ES-I3 (cell line): ENCODE measurements at regions not wholly inside any gene's neighbourhood (a gene's known extent, or its start where the extent isn't known, plus 50 kb on each side); places are given as distances from the start of the nearest gene placed in this dataset.

Source experiments
- H3K36me3 ChIP-seq: 2 replicates; pipeline ENCODE4 v1.6.1; 2013; ENCODE audit warnings: mild to moderate bottlenecking, low read length, control low read depth, moderate library complexity; ENCODE audit not compliant: insufficient read depth
- H3K4me1 ChIP-seq: 2 replicates; pipeline ENCODE4 v1.6.1; 2013; ENCODE audit warnings: mild to moderate bottlenecking, control low read depth, low read length; ENCODE audit not compliant: insufficient read depth
- H3K9ac ChIP-seq: 2 replicates; pipeline ENCODE4 v1.6.1; 2013; ENCODE audit warnings: low read depth, mild to moderate bottlenecking, low read length, moderate library complexity
- H3K9me3 ChIP-seq: 2 replicates; pipeline ENCODE4 v1.6.1; 2013; ENCODE audit warnings: mild to moderate bottlenecking, low read length, moderate library complexity; ENCODE audit not compliant: control insufficient read depth, insufficient read depth

DNA sequence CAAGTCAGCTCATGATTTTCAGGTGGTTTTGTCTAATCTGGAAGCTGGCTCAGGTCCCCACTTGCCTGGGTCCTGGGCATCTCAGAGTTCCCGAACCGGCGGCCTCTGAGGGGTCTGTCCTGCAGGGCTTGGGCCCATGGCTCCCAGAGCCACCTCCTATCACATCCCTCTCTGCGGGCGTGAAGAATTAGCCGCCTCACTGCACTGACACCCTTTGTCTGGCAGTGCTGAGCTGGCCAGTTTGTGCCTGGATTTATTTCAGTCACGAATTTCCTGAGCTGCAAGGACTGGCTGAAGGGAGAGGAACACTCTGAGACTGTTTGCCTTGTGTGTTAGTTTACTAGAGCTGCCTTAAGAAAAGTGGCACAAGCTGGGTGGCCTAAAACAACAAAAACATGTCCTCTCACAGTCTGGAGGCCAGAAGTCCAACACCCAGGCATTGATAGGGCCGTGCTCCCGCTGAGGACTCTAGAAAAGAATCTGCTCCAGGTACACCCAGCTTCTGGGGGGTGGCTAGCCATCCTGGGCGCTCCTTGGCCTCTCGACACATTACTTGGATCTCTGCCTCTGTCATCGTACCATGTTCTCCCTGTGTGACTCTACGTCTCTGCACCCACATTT, 217.5 kb upstream of the DYNLRB2 start:
- Histone ChIP-seq H3K36me3 (no peaks in the 10 kb centered on the region), H3K4me1 (peaks cover 11% of the 10 kb centered on the region; the same call in 1 of the 2 replicates), H3K9me3 (no peaks in the 10 kb centered on the region), H3K9ac (no peak overlapping the region)

DNA sequence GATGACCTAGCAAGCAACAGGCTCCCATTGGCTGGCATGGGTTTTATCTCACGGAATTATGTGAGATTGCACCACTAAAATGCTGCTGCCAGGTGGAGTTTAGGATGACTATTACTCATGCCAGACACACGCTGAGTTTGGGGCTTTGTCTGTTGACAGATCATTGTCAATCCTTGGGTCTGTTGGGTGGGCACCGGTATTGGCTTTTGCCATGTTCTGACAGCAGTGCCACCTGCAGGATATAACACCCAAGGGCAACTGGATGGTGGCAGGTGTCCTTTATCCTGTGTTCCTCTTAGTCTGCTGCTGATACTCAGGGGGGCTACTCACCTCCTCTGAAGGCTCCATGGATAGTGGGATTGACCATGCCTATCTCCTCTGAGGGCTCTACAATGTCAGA, 221.6 kb upstream of the DYNLRB2 start:
- Histone ChIP-seq H3K9me3 (no peaks in the 10 kb centered on the region), H3K36me3 (no peaks in the 10 kb centered on the region)

DNA sequence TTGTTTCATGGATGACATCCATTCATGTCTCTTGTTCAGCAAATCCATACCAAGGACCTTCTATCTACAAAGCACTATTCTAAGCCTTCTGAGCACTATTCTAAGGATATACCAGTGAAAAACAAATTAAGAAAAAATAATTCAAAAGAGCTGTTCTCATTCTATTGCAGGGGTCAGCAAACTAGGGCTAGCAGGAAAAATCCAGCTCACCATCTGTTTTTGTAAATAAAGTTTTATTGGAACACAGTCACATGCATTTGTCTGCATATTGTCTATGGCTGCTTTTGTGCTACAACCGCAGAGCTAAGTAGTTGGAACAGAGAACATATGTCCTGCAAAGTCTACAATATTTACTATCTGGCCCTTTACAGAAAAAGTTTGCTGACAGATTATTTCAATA, 222.7 kb upstream of the DYNLRB2 start:
- Histone ChIP-seq H3K9me3 (no peaks in the 10 kb centered on the region), H3K36me3 (no peaks in the 10 kb centered on the region), H3K9ac (no peak overlapping the region), H3K4me1 (0 out of 2 replicates have a peak, but pooled peaks cover 4% of the 10 kb centered on the region)

More for the DNA sequence above, 221.6 kb upstream of the DYNLRB2 start:
- H3K4me1 ChIP-seq: peaks cover 8% of the 10 kb centered on the region; the same call in 1 of the 2 replicates
- H3K9ac ChIP-seq: no peak overlapping the region

DNA sequence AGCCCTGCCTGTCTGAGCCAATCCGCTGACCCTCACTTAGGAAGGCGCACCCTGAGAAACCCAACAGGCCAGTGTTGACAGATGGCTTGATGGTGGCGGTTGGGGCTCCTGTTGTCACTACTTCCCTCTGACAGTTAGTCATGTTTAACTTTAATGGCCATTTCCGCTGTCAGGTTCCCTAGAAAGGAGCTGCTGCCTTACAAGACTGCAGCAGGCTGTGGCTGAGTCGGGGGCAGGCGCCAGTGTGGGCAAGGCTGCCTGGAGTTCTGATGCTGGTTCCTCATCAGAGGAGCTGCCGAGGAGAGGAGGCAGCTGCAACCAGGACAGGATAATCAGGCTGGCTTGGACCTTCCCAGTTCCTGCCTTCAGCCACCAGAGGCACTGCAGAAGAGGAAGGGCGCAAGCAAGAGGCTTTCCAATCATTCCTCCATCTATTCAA, 223.2 kb upstream of the DYNLRB2 start:
- Histone ChIP-seq H3K9me3 (no peaks in the 10 kb centered on the region), H3K36me3 (no peaks in the 10 kb centered on the region), H3K4me1 (no peaks in the 10 kb centered on the region), H3K9ac (no peak overlapping the region)

DNA sequence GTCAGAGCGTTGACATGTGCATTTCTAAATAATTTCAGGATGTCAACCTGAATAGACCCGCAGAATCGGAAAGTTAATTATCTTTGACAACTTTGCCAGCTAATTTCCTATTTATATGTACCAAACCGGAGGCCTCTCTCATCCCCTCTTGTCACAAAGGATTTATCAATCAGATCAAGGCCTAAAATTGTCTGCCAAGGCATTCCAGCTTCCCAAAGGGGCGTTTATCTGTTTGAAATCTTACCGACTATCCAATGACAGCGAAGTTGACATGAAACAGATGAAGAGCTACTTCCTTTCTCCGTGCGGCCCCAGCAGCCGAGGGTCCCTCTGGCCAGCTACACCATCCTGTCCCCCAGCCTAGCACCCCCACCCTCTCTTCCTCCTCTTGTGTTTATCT, 223.7 kb upstream of the DYNLRB2 start:
- Histone ChIP-seq H3K4me1 (no peaks in the 10 kb centered on the region), H3K9me3 (no peaks in the 10 kb centered on the region), H3K9ac (no peak overlapping the region), H3K36me3 (no peaks in the 10 kb centered on the region)

DNA sequence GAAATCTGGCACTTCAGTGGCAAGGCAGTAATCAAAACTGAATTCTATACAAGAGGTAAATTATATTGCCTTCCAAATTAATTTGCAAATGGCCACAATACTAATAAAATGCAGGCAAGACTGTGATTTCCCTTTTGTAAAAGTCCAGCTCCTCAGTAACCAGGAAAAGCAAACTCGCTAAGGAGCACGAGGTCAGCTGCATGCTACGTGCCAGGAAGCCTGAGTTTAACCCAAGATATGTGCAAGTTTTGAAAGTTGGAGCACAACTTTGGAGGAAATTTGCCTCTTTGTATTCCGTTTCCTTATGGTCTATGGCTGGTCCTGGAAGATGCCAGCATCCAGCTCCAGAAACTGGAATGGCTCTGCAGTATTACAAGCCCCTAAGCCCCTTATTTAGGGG, 226.8 kb upstream of the DYNLRB2 start:
- H3K9ac ChIP-seq: no peak overlapping the region
- H3K4me1 ChIP-seq: no peaks in the 10 kb centered on the region
- H3K9me3 ChIP-seq: no peaks in the 10 kb centered on the region
- H3K36me3 ChIP-seq: no peaks in the 10 kb centered on the region

DNA sequence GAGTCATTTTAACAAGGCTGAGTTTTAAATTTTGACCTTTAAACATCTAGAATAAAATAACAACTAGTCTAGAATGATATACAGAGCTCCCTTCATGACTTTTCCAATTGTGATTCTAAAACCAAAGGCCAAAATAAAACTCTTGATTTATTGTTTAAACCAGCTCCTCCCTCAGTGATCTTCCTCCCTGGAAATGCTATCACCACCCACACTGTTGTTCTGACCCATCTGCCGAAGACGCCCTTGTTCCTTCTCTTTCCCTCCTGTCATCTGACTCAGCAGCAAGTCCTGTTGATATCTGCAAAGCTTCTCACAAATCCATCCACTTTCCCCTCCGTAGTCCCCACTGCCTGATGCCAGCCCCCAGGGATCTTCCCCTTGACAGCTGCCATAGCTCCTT, 231.6 kb upstream of the DYNLRB2 start:
- Histone ChIP-seq H3K9me3 (no peaks in the 10 kb centered on the region), H3K36me3 (no peaks in the 10 kb centered on the region), H3K9ac (no peak overlapping the region), H3K4me1 (peaks cover 14% of the 10 kb centered on the region)

DNA sequence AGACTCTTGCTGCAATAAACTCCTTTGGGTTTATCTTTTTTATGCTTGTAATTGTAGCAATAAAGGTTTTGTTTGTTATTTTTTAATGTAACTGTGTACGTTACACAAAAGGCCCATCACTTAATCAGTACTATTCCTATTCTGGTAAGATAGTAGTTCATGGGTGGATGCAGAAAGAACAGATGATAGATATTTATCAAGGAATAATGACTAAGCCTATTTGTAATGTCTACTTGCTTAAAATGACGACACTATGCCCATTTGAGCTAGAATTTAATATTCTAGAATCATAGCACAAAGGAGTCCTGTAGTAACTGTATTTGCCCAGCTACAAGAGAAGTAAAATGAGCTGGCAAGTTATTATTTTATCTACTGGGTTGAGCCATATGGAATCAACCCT, 235.4 kb upstream of the DYNLRB2 start:
- H3K36me3 ChIP-seq: no peaks in the 10 kb centered on the region
- H3K9ac ChIP-seq: no peak overlapping the region
- no peaks in the 10 kb centered on the region for H3K9me3 ChIP-seq
- H3K4me1 ChIP-seq: peaks cover 18% of the 10 kb centered on the region

DNA sequence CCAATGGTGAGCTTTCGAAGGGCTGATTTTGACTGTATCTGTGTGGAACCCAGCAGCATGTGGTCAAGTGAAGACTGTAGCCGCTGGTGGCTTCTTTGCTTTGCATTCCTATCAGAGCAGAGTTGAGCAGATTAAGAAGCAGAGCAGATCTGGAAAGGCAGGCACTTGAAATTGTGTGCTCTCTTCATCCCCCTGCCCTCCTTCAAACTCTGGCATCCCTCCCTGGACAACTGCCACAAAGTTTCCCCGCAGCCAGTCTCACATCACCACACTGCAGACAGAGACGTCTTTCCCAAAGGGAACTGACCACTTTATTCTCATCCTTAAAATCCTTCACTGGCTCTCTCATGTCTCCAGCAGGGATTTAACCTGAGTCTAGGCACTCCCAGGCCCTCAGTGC, 237.1 kb upstream of the DYNLRB2 start:
- Histone ChIP-seq H3K36me3 (no peaks in the 10 kb centered on the region), H3K9ac (no peak overlapping the region), H3K9me3 (no peaks in the 10 kb centered on the region), H3K4me1 (peaks cover 18% of the 10 kb centered on the region)

DNA sequence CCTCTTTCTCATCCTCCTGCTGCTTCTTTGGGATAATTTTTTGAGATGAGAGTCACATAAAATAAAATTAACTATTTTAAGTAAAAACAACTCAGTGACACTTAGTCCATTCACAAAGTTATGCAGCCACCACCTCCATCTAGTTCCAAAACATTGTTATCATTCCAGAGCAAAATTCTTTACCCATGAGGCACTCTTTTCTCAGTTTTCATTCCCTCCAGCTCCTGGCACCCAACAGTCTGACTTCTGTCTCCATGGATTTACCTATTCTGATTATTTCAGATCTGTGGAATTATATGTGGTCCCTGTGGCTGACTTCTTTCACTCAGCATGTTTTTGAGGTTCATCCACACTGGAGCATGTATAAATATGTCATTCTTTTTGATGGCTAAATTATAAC, 239.9 kb upstream of the DYNLRB2 start:
- peaks cover 8% of the 10 kb centered on the region; the same call in 1 of the 2 replicates for H3K4me1 ChIP-seq

DNA sequence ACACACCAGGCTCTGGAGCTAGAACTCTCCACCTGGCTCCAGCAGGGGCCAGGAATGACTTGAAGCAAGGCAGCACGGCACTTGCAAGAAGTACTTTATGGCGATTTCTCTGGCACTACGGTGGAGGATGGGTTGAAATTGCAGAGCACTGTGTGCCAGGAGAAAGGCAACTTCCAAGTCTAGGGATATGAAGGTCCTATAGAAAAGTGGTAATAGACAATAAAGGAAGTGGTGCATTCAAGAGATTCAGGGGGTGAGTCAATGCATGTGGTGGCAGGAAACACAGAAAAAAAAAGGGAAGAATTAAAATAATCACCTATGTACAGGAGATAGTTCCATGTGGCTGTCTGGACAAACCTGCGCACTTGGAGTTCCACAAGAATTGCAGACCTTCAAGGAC, 240.3 kb upstream of the DYNLRB2 start:
- Histone ChIP-seq H3K9ac (no peak overlapping the region), H3K9me3 (no peaks in the 10 kb centered on the region), H3K36me3 (no peaks in the 10 kb centered on the region), H3K4me1 (peaks cover 4% of the 10 kb centered on the region; the same call in 1 of the 2 replicates)

More for the DNA sequence above, 239.9 kb upstream of the DYNLRB2 start:
- Histone ChIP-seq H3K9ac (no peak overlapping the region), H3K9me3 (no peaks in the 10 kb centered on the region), H3K36me3 (no peaks in the 10 kb centered on the region)

DNA sequence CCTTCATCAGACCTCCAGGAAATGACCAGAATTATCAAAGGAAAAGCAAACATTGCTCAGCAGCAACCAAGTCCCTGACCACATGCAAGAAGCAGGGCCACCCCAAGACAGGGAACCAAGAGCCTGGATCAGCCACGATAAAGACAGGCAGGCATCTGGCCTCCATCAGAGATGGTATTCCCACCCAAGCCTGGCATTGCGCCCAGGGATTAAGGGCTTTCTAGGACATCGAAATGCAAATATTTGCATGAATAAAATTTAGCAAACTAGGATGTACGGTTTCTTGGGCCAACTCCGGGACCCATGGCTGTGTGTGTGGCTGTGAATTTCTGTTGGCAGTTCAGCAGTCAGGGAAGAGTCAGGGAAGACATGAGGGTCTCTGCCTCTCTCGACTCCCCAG, 241.4 kb upstream of the DYNLRB2 start:
- Histone ChIP-seq H3K4me1 (peaks cover 4% of the 10 kb centered on the region; the same call in 1 of the 2 replicates), H3K36me3 (no peaks in the 10 kb centered on the region), H3K9me3 (no peaks in the 10 kb centered on the region), H3K9ac (no peak overlapping the region)

DNA sequence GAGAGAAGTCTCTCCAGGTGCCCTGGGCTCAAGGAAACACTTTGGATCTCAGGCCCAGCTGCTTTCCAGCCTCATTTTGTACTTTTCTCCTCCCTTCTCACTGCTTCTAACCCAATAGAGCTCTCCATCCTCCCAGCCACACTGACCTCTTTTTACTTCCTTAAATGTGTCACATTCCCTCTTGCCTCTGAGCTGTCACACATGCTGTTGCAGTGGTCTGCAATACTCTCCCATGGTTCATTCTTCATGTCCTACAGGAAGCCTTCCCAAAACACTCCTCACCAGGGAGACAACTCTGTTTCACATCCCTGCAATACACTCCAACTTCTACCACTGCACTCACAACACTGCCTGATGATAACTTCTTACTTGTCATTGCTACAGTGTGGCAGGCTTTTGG, 242.1 kb upstream of the DYNLRB2 start:
- Histone ChIP-seq H3K9me3 (no peaks in the 10 kb centered on the region), H3K36me3 (no peaks in the 10 kb centered on the region), H3K4me1 (peaks cover 4% of the 10 kb centered on the region; the same call in 1 of the 2 replicates), H3K9ac (no peak overlapping the region)

DNA sequence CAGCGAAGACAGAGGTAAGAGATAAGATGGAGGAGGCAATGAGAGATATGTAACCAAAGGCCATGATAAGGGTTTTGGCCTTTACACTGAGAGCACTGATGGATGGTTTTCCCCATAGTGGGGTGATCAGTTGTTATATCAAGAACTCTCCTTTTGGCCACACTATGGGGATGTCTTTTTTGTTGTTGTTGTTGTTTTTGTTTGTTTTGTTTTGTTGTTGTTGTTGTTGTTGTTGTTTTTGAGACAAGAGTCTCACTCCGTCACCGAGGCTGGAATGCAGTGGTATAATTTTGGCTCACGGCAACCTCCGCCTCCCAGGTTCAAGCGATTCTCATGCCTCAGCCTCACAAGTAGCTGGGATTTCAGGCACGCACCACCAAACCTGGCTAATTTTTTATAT, 244.8 kb upstream of the DYNLRB2 start:
- Histone ChIP-seq H3K4me1 (peaks cover 3% of the 10 kb centered on the region; the same call in 1 of the 2 replicates), H3K9ac (no peak overlapping the region), H3K9me3 (no peaks in the 10 kb centered on the region), H3K36me3 (no peaks in the 10 kb centered on the region)

DNA sequence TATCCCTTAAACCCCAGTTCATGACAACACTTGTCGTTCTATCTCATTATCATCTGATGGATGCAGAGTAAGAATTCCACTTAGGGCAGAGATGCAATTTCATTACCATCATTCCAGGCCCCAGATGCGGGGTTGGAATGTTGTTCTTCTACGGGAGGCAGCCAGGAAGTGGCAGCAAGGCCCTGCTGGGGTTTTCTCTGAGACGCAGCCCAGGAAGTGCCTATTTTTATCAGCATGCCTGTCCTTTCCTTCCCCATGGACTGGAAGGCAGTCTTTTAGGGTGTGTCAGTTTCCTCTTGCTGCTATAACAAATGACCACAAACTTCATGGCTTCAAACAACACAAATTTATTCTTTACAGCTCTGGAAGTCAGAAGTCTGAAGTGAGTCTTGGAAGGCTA, 246.6 kb upstream of the DYNLRB2 start:
- no peaks in the 10 kb centered on the region for H3K36me3 ChIP-seq
- H3K9me3 ChIP-seq: no peaks in the 10 kb centered on the region
- H3K9ac ChIP-seq: no peak overlapping the region
- no peaks in the 10 kb centered on the region for H3K4me1 ChIP-seq
